HG03103 (cell line): ENCODE measurements at regions not wholly inside any gene's neighbourhood (a gene's known extent, or its start where the extent isn't known, plus 50 kb on each side); places are given as distances from the start of the nearest gene placed in this dataset.
A peak's percentile ranks its signal among the peaks of the same experiment; 100 is the strongest.
"Not testable (repeated sequence)": the region's sequence is repeated elsewhere in the genome, so short reads cannot be mapped to it uniquely, and the experiment has no call there.

Experiments
- ATAC-seq: cut with Tn5 transposase; IDR thresholded peaks from one replicate; pipeline ENCODE4 v1.9.1; 2021; ENCODE audit warnings: low read depth; ENCODE audit not compliant: unreplicated experiment

GRCh38 chr12:131441638-131442336 is 269.1 kb upstream of the SFSWAP start:
- no peak for ATAC-seq

GRCh38 chr12:131442337-131442918 is 268.5 kb upstream of the SFSWAP start:
- no peak for ATAC-seq

- ATAC-seq, result no peak
Observed at GRCh38 chr12:131443019-131444000, 267.6 kb upstream of the SFSWAP start.

GRCh38 chr12:131444220-131445164 is 266.4 kb upstream of the SFSWAP start:
- no peak for ATAC-seq

GRCh38 chr12:131445184-131445774 is 265.6 kb upstream of the SFSWAP start:
- ATAC-seq, result no peak

GRCh38 chr12:131445795-131446194 is 265.1 kb upstream of the SFSWAP start:
- no peak for ATAC-seq

- ATAC-seq, result not testable (repeated sequence)
Observed at GRCh38 chr12:131447636-131448035, 263.3 kb upstream of the SFSWAP start.

GRCh38 chr12:131448254-131448795 is 262.6 kb upstream of the SFSWAP start:
- no peak for ATAC-seq

GRCh38 chr12:131449027-131449426 is 261.9 kb upstream of the SFSWAP start:
- ATAC-seq, result no peak

- no peak for ATAC-seq
Observed at GRCh38 chr12:131452444-131452860, 258.4 kb upstream of the SFSWAP start.

- peak; percentile 96 for ATAC-seq
Observed at GRCh38 chr12:131454418-131455217, 256.3 kb upstream of the SFSWAP start.

- ATAC-seq, result no peak
Observed at GRCh38 chr12:131455218-131455506, 255.7 kb upstream of the SFSWAP start.

GRCh38 chr12:131455581-131456110 is 255.2 kb upstream of the SFSWAP start:
- ATAC-seq, result no peak

GRCh38 chr12:131456301-131457027 is 254.4 kb upstream of the SFSWAP start:
- no peak for ATAC-seq

- ATAC-seq, result no peak
Observed at GRCh38 chr12:131457028-131457310, 253.9 kb upstream of the SFSWAP start.

GRCh38 chr12:131457331-131458047 is 253.4 kb upstream of the SFSWAP start:
- ATAC-seq, result no peak

GRCh38 chr12:131458048-131458374 is 252.9 kb upstream of the SFSWAP start:
- no peak for ATAC-seq
